Hepatocyte (in vitro differentiated cells): ENCODE measurements at regions not wholly inside any gene's neighbourhood (a gene's known extent, or its start where the extent isn't known, plus 50 kb on each side); places are given as distances from the start of the nearest gene placed in this dataset.

ENCODE experiments used
- CTCF ChIP-seq: fragments of 200-600 bp; sonication (generic); IDR thresholded peaks from 2 replicates; pipeline ENCODE4 v1.5.1; 2016; ENCODE audit warnings: antibody characterized with exemption, mild to moderate bottlenecking; ENCODE audit not compliant: poor library complexity
- EZH2 ChIP-seq: fragments of 200-600 bp; sonication (generic); IDR thresholded peaks from 2 replicates; pipeline ENCODE4 v1.6.1; 2016; ENCODE audit warnings: antibody characterized with exemption, mild to moderate bottlenecking, borderline replicate concordance

GRCh38 chr21:16911166-16911607 lies 601.7 kb upstream of the CXADR start:
- TF ChIP-seq CTCF (no peak), EZH2 (no peak)
